GM18519 (cell line): ENCODE measurements at regions not wholly inside any gene's neighbourhood (a gene's known extent, or its start where the extent isn't known, plus 50 kb on each side); places are given as distances from the start of the nearest gene placed in this dataset.
"Not testable (repeated sequence)": the region's sequence is repeated elsewhere in the genome, so short reads cannot be mapped to it uniquely, and the experiment has no call there.

Source experiments
- ATAC-seq: cut with Tn5 transposase; IDR thresholded peaks from one replicate; pipeline ENCODE4 v1.9.1; 2021; ENCODE audit warnings: mild to moderate bottlenecking, moderate library complexity; ENCODE audit not compliant: unreplicated experiment, low FRiP score

DNA sequence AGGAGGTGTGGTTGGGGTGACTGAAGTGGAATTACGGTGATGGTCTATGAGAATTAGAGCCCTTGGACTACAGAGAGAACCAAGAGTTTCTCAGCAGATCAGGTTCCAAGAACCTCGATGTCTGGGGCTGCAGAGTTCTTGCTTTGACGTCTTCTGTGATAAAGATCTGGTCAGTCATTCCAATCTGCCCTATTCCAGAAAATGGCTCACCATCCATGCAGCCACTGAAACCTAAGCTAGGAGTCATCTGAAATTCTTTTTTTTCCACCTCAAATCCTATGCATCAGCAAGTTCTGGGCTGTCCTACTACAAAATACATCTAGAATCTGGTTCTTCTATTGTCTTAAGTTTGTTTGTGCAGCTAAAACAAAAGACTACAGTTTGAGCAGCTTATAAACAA, 254.4 kb upstream of the PGRMC2 start:
- ATAC-seq, result no peak

DNA sequence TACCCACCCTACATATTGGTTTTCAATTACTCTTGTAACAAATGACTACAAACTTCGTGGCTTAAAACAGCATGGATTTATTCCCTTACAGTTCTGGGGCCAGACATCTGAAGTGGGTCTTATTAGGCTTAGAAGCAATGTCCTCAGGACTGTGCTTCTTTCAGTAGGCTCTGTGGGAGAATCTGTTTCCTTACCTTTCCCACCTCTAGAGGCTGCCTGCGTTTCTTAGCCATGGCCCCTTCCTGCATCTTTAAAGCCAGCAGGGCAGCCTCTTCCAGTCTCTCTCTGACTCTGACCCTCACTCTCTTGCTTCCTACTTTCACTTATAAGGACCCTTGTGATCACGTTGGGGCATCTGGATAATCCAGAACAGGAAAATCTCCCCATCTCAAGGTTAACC, 252.5 kb upstream of the PGRMC2 start:
- ATAC-seq, result no peak

DNA sequence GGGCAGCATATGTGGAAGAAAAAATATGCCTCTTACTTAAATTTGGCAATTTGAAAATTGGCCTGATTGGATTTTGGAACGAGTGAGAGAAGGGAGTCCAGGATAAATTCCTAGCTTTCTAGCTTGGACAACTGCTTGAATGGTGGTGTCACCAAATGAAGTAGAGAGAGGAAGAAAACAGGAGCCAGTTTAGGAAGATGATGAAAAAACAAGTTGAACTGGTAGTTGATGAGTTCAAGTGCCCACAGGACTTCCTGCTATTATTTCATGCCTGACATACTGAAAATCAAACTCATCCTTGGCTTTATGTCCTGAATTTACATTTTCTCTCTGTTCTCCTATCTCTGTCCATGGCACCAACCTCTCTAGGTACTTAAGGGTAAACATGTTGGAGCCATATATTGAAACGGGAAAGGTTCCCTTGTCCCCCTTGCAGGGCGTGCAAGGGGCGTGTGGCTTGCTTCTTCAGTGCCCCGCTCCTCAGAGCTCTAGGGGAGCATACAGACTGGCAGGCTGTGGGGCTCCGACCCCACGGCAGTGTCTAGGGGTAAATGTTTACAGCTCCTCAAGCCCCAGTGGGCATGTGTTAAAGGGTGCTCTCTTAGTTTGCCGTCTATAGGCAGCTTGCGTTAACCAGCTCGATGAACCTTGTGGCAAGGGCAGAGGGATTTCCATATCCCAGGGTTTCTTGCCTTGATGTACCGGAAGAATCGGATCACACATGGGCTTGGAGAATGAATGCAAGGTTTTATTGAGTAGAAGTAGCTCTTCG, 250.7 kb upstream of the PGRMC2 start:
- ATAC-seq, result no peak

DNA sequence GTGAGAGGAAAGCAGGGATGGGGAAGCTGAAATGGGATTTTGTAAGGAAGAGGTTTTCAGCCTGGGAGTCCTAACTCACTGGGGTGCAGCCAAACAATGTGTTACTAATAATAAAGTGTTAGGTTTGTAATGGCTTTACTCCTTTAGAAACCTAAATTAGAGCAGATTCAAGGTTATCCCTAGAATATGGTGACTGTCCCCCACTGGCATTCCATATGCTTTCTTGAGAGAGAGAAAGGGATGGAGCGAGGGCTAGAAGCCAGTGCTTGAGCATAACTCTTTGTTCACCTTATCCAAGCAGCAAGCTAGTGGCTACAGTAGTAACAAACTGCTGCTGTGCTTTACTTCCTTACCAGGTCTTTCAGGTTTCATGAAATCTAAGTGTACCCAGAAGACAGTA, 249.1 kb upstream of the PGRMC2 start:
- no peak for ATAC-seq

DNA sequence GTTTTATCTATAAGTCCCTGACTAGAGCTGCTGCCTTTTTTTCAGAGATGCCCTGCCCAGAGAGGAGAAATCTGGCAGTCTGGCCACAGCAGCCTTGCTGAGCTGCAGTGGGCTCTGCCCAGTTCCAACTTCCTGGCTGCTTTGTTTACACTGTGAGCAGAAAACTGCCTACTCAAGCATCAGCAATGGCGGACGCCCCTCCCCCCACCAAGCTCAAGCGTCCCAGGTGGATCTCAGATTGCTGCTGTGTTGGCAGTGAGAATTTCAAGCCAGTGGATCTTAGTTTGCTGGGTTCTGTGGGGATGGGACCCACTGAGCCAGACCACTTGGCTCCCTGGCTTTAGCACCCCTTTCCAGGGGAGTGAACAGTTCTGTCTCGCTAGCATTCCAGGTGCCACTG, 247.9 kb upstream of the PGRMC2 start:
- not testable (repeated sequence) for ATAC-seq

DNA sequence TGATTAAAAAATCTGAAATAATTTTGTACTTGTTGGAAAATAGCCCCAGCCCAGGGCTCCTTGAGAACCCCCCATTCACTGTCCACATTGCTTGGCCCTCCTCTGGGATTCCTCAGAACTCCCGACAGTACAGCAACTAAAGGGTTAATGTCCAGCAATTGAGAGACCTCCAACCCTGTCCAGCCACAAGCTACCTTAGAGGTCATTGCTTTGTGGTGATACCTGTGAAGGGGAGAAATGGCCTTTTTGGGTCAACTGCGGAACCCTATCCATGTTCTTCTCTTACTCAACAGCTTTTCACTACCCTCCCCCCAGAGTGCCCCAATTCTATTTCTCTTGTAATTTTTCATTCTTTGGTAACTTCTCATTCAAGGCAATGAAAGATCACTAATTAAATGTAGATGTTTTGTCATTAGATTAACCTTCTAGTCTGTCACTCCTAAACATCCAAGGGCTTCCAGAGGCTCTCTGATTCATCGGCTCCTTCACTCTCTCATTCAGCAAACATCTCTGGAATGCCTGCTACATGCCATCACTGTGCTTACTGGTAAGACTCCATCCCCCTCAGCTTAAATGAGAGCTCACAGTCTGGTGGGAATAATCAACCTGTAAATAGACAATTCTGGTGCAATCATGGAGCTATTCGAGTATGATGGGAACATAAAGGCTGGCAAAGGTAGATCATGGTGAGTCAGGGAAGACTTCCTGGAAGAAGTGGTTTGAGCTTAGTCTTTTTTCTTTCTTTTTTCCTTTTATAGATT, 241.4 kb upstream of the PGRMC2 start:
- no peak for ATAC-seq

DNA sequence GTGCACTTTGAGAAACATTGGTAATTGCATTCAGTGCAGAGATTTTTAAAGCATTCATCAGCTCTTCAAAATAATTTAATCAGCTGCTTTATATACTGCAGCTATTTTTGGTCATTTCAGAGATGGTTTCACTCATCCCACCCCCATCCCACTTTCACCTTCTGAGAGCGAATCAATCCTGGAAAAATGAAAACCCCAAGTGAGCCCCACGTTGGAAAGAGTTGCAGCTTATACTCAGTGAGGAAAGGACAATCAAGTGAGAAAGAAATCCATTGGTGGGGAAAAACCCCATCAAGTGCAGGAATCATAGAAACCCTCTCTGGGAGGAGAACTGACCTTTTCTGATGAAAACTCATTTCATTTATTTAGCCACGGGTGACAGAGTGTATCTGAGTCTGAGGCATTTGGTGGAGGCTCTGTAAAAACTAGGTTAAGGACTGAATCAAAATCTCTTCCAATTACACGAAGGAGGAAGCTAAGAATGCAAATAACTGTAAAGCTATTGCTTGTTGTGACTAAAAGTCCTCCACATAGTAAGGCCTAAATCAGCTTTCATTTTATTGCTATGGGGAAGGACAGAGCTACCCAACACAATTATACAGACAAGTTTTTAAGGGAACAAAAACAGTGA, 240.4 kb upstream of the PGRMC2 start:
- no peak for ATAC-seq

DNA sequence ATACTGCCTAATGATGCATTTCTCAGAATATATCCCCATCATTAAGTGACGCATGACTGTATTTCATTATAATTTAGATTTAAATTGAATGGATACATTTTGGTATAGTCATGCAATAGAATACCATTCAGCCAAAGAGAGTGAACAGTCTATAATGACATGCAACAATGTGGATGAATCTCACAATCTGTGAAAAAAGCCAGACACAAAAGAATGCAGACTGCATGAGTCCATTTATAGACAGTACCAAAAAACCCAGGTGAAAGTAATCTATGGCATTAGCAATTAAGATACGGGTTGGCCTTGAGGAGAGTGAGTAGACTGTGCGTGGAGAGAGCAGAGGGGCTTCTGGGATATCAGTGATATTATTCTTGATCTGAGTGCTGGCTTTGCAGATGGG, 239.7 kb upstream of the PGRMC2 start:
- ATAC-seq, result no peak

DNA sequence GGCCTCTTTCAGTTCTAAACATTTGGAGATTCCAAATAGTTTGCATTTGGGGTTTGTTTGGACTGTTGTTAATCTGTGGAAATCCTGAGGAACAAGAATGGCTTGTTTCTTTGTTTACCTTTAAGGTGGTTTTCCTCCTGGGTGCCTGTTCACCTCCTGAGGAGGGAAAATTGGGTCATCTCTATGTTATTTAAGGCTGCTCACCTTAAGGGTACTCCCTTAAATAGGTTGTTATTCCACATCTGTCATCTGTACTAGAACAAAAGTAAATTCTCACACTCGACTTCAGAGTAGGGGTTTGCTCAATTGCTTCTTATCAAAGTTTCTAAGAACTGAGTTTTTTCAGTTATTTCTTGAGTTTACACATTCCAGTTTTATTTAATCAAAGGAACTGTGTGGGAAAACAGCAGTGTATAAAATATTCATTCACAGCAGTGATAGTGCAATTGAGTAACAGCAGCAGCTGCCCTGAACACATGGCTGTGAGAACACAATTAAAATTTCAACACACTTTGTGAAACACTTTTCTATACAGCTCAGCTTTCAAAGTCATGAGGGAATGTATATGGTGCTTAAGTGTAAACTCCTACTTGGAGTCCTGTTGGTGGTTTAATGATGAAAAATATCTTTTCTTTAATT, 238.5 kb upstream of the PGRMC2 start:
- ATAC-seq, result no peak

DNA sequence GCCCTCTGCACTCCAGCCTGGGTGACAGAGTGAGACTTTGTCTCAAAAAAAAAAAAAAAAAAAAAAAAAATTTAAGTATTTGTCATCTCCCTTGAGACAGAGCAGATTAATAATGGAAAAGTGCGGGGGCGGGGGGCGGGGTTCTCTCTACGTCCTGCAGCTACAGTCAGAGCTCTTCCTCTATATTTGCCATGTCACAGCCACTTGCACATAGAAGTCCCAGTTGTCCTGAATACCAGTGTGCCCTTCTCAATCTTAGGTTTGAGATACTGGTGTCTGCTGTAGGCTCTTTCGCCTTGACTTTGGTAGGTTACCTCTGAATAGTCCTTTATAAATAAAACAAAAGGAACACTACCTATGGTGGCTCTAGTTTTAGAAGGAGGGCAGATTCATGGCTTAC, 237.8 kb upstream of the PGRMC2 start:
- no peak for ATAC-seq

DNA sequence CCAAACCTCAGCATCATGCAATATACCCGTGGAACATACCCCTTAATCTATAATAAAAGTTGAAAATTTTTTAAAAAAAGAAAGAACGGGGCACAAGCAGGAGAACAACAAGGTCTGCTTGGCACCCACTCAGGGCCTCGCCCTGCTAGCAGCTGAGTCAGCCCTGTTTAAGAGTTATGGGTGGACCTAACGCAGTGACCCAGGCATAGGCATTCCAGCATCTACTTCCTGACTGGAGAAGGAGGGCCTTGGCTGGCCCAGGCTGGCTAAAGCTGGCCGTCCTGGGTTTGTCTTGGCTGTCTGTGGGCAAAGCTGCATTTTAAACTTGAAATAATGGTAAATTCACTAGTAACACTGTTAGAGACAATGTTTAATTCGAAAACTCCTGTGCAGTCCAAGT, 236.7 kb upstream of the PGRMC2 start:
- no peak for ATAC-seq

DNA sequence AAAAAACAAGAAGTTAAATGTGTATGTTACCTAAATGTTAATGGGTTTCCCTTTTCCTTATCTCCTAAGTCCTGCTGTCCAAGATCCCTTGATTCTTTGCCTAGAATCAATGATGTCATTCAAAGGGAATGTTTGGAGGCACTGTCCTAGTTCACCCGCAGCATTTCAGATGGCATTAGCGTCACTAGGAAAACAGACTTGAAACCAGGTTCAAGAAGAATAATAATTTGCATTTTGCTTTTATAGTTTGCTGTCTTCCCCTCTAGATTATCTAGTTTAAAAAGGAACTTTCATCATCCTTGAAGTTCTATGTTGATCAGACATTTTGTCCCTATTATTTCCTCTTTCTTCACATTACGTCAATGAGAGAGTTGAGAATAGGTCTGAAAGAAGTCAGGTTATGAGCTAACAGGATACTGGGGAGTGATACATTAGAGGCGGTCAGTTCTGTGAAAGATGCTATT, 234.1 kb upstream of the PGRMC2 start:
- no peak for ATAC-seq

DNA sequence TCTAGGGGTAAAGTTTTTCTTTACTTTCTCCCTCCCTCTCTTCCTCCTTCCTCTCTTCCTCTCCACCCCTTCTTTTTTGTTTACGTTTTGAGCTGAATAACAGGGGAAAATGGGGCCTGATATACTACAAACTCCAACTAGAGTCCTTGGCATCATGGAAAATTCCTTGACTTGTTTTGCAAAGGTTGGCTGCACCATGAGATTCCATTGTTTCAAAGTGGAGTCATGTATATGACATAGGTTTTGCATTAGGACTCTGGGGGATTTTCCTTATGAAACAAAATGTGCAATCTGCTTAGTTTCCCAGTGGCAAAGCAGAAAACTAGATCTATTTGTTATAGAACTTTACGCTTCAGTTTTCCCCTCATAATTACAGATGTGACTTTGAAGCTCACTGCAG, 233.5 kb upstream of the PGRMC2 start:
- ATAC-seq, result no peak

DNA sequence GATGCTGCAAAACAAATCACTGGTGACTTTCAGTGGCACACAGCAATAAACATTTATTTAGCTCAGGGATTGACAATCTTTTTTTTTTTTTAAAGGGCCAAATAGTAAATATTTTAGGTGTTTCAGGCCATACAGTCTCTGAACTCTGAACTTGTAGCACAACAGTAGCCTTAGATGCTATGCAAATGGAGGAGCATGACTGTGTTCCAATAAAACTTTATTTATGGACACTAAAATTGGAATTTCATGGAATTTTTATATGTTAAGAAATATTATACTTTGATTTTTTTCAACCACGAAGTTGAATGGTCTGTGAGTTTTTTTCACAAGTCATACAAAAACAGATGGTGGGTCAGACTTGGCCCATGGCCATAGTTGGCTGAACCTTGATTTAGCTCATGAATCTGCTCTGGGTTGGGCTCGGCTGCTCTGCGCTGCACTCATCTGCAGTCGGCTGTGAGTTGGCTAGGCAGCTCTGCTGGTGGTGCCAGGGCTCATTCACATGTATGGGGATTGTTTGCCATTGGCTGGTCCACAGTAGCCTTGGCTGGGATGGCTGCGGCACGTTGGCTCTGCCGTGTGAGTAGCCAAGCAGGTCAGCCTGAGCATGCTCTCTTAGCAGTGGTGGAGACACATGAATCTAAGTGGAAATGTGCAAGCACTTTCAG, 231.7 kb upstream of the PGRMC2 start:
- ATAC-seq, result no peak

DNA sequence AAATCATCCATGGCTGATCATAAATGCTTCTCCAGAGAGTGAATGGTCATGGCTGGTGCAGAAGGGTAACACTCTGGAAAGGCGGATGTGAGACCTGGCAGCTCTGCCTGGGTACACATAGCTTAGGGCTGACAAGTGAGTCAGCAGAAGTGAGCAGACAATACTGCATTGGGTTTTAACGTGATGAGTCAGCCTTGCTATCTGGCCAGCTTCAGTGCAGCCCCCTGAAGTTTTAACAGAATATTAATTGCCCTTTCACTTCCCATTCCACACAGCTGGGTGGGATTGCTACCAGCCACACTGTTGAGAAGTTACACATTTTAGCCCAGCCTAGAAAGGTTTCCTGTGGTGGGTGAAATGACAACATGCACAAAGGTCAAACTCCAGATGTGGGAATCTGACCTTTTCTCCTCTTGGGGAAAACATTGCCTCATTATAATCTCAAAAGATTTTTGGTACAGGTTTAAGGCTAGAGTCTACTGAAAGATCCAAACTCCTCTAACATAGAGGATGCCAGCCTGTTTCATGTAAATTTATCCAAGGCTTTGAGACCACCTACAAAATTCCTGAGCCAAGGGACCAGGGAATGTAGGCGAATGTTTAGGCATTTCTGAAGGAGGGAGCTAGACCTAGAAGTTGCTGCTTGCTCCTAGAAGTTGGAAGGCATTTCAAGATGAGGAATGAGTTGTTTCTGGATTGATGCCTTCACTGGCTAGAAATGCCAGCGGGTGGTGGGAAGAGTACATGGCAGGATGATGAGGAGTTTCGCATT, 230.3 kb upstream of the PGRMC2 start:
- ATAC-seq, result peak; percentile 96

DNA sequence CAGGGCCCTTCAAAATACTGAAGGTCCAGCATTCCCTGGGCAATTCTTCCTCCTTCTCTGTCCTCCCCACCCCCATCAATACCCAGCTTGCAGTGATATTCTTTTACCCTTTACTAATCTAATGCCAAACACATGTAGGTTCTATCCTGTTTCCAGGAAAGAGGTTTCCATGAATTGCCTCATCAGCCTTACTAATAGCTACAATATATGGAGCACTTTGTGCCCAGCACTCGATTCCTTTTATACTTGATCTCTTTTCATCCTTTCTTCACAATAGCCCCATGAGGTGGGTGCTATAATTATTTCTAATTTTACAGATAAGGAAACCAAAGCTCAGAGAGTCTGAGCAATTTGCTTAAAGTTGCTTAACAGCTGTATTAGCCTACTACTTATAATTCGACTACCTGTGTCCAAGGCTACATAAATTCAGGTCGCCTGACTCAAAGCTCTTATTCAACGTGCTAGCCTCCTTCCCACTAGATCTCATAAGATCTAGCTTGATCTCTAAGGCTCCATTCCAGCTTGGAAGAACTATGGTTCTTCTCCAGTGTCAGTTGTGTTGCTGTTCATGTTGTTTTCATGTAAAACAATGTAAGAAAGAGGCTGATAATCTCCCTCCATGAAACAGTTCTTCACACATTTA, 229.6 kb upstream of the PGRMC2 start:
- no peak for ATAC-seq

DNA sequence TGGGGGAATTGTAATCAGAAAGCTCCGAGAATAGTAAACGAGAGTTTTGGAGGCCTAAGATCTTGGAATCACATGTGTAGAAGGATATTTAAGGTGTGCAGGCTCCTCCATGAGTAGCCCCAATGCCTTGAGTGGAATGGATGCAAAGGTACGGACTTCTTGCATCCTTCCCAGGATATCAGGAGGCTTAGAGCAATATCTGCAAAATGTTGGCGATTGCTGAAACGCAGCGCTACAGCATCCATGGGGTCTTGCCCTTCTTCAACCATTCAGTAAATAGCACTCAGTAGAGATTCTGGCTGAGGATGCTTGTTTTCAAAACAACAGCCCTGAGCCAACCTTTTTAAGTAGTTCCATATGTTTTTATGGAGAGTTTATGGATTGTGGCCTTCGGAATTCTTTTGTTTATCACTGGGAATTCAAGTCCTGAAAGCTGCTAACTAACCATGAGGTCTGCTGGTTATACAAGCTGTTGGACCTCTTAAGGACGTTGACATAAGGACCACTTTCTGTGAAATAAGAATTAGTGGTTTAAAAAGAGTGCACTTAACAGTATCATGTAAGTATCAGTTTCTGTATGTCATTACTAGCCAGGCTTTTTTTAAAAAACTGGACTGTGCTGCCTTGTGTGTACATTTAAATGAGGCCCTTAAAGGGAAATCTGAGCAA, 228.8 kb upstream of the PGRMC2 start:
- peak; percentile 71 for ATAC-seq

DNA sequence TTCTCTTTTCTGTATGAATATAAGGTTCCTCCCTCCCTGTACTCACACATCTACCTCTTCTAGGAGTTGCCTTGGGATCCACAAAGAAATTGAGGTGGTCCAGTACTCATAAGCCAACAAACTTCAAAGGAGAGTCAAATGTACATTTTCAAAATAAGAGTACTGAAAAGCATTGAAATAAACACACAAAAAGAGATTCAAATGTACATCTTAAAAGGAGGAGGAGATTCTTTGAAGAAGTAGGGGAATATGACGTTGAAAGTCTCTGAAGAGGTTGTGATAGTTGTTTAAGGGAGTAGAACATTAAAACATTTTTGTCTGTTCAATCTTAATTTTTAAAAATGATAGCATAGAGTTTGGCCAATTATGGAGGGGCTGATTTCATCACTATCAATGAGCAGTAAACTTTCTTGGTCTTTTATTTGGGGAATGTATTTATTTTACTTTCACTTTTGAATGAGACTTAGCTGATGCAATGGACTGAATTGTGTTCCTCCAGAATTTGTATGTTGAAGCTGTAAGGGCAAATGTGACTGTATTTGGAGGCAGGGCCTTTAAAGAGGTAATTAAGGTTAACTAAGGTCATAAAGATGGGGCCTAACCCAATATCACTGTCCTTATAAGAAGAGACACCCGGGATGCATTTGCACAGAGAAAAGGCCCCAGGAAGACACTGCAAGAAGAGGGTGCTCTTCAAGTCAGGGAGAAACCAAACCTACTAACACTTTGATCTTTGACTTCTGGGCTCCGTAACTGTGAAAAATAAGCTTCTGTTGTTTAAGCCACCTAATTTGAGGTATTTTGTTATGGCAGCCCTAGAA, 226.3 kb upstream of the PGRMC2 start:
- ATAC-seq, result no peak
